ENCODE measurements at regions not wholly inside any gene's neighbourhood (a gene's known extent, or its start where the extent isn't known, plus 50 kb on each side); places are given as distances from the start of the nearest gene placed in this dataset.

DNA sequence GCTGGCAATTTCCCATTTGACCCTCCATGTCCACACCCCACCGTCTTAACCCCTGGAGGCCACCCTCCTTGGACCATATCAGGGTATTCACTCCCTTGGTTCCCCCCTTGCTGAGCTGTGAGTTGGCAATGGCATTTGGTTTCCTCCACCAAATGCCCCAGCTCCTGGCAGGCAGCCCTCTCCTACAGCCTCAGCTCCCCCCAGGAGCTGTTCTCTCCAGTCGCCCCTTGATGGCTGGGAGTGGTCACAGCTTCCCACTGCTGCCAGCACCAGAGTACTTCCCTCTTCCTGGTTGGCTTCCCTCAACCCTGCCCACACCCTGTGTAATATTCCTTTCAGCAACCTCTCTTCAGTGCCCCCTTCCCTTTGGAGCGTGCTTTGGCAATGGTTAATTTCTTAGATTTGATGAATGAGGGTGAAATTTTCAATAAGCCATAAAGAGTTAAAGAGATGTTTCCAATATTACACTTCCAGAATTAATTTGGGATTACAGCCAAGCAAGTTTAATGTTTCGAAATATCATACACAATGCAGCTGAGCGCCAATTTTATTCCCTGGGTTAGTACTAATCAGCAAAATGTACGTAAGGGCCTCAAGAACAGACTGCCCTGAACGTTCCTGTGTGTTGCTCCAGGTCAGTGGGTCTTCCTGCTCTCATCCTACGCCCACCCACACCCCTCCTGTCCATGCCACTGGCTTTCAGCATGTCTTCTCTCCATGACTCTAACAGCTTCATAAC, 207.1 kb upstream of the NFE2L3 start:
- no peak for TF ChIP-seq POLR2AphosphoS5 (IDR thresholded peaks at IDR 0.05; ENCODE audit: low read depth)
- TF ChIP-seq, protein P1, sequence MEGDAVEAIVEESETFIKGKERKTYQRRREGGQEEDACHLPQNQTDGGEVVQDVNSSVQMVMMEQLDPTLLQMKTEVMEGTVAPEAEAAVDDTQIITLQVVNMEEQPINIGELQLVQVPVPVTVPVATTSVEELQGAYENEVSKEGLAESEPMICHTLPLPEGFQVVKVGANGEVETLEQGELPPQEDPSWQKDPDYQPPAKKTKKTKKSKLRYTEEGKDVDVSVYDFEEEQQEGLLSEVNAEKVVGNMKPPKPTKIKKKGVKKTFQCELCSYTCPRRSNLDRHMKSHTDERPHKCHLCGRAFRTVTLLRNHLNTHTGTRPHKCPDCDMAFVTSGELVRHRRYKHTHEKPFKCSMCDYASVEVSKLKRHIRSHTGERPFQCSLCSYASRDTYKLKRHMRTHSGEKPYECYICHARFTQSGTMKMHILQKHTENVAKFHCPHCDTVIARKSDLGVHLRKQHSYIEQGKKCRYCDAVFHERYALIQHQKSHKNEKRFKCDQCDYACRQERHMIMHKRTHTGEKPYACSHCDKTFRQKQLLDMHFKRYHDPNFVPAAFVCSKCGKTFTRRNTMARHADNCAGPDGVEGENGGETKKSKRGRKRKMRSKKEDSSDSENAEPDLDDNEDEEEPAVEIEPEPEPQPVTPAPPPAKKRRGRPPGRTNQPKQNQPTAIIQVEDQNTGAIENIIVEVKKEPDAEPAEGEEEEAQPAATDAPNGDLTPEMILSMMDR (IDR thresholded peaks at IDR 0.05; ENCODE audit: insufficient read depth, low read length) = no peak
- TF ChIP-seq, protein P2, sequence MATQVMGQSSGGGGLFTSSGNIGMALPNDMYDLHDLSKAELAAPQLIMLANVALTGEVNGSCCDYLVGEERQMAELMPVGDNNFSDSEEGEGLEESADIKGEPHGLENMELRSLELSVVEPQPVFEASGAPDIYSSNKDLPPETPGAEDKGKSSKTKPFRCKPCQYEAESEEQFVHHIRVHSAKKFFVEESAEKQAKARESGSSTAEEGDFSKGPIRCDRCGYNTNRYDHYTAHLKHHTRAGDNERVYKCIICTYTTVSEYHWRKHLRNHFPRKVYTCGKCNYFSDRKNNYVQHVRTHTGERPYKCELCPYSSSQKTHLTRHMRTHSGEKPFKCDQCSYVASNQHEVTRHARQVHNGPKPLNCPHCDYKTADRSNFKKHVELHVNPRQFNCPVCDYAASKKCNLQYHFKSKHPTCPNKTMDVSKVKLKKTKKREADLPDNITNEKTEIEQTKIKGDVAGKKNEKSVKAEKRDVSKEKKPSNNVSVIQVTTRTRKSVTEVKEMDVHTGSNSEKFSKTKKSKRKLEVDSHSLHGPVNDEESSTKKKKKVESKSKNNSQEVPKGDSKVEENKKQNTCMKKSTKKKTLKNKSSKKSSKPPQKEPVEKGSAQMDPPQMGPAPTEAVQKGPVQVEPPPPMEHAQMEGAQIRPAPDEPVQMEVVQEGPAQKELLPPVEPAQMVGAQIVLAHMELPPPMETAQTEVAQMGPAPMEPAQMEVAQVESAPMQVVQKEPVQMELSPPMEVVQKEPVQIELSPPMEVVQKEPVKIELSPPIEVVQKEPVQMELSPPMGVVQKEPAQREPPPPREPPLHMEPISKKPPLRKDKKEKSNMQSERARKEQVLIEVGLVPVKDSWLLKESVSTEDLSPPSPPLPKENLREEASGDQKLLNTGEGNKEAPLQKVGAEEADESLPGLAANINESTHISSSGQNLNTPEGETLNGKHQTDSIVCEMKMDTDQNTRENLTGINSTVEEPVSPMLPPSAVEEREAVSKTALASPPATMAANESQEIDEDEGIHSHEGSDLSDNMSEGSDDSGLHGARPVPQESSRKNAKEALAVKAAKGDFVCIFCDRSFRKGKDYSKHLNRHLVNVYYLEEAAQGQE (IDR thresholded peaks at IDR 0.05; ENCODE audit: insufficient replicate concordance, low read depth) = no peak
- no peak for TF ChIP-seq SPI1 (IDR thresholded peaks at IDR 0.05; ENCODE audit: borderline replicate concordance, low read depth)
- no peak for TF ChIP-seq GABPA (IDR thresholded peaks at IDR 0.05; ENCODE audit: low read depth)
- Histone ChIP-seq H3K4me3 (replicated peaks; ENCODE audit: insufficient read depth, low read length) (no peak overlapping the region), H3K27me3 (ENCODE audit: insufficient read depth, poor library complexity, severe bottlenecking) (no peaks in the 10 kb centered on the region), H3K27ac (replicated peaks) (no peak overlapping the region)
- no peak for DNase-seq (ENCODE audit: low read depth in 1 of 2, low spot score in 1 of 2)

DNA sequence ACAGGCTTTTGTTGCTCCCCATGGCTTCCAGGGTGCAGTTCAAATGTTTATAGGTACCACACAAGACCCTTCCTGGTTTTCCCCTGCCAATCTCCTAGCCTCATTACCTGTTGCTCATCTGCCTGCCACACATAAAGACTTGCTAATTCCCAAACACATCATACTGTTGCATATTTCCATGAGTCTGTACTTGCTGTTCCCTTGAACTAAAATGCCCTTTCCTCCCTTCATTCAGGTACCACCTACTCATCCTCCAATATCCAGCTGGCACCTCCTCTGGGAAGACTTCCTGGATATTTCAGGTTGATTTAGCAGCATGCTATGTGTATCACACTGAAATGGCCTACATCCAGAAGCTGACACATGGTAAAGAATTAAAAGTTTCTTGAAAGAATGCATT, 206.4 kb upstream of the NFE2L3 start:
- H3K4me3 ChIP-seq (replicated peaks; ENCODE audit: insufficient read depth, low read length) = no peak overlapping the region
- DNase-seq (ENCODE audit: low read depth in 1 of 2, low spot score in 1 of 2) = no peak

DNA sequence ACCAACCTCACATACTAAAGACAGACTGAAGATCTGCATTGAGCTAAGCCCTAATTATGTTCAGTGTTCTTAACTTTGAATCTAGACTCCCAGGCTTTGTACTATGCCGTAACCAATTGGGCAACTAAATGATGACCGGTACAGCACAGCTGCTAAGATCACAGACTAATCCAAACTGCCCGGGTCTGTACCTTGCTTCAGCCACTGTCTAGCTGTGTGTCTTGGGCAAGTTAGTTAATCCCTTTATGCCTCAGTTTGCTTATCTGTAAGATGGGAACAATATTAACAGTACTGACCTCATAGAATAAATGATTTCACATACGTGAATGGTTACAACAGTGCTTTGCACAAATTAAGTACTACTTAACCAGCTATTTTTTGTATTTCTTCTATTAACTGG, 205.8 kb upstream of the NFE2L3 start:
- Histone ChIP-seq H3K4me3 (replicated peaks; ENCODE audit: insufficient read depth, low read length) (no peak overlapping the region), H3K27me3 (ENCODE audit: insufficient read depth, poor library complexity, severe bottlenecking) (no peaks in the 10 kb centered on the region), H3K27ac (replicated peaks) (no peak overlapping the region)
- no peak for TF ChIP-seq POLR2AphosphoS5 (IDR thresholded peaks at IDR 0.05; ENCODE audit: low read depth)
- no peak for TF ChIP-seq GABPA (IDR thresholded peaks at IDR 0.05; ENCODE audit: low read depth)
- TF ChIP-seq, protein P1 (IDR thresholded peaks at IDR 0.05; ENCODE audit: insufficient read depth, low read length) = no peak
- TF ChIP-seq, protein P2 (IDR thresholded peaks at IDR 0.05; ENCODE audit: insufficient replicate concordance, low read depth) = no peak
- no peak for TF ChIP-seq SPI1 (IDR thresholded peaks at IDR 0.05; ENCODE audit: borderline replicate concordance, low read depth)
- DNase-seq (ENCODE audit: low read depth in 1 of 2, low spot score in 1 of 2) = no peak

More for the DNA sequence above, 206.4 kb upstream of the NFE2L3 start:
- Histone ChIP-seq H3K27ac (replicated peaks) (no peak overlapping the region), H3K27me3 (ENCODE audit: insufficient read depth, poor library complexity, severe bottlenecking) (no peaks in the 10 kb centered on the region)
- TF ChIP-seq POLR2AphosphoS5 (IDR thresholded peaks at IDR 0.05; ENCODE audit: low read depth) (no peak), SPI1 (IDR thresholded peaks at IDR 0.05; ENCODE audit: borderline replicate concordance, low read depth) (no peak), GABPA (IDR thresholded peaks at IDR 0.05; ENCODE audit: low read depth) (no peak)
- TF ChIP-seq, protein P1 (IDR thresholded peaks at IDR 0.05; ENCODE audit: insufficient read depth, low read length) = no peak
- TF ChIP-seq, protein P2 (IDR thresholded peaks at IDR 0.05; ENCODE audit: insufficient replicate concordance, low read depth) = no peak

All from HL-60 (cell line).